GM21576 (cell line): ENCODE measurements at regions not wholly inside any gene's neighbourhood (a gene's known extent, or its start where the extent isn't known, plus 50 kb on each side); places are given as distances from the start of the nearest gene placed in this dataset.

Source experiments
- ATAC-seq: cut with Tn5 transposase; IDR thresholded peaks from one replicate; pipeline ENCODE4 v1.9.1; 2021; ENCODE audit warnings: mild to moderate bottlenecking, moderate library complexity; ENCODE audit not compliant: unreplicated experiment

DNA sequence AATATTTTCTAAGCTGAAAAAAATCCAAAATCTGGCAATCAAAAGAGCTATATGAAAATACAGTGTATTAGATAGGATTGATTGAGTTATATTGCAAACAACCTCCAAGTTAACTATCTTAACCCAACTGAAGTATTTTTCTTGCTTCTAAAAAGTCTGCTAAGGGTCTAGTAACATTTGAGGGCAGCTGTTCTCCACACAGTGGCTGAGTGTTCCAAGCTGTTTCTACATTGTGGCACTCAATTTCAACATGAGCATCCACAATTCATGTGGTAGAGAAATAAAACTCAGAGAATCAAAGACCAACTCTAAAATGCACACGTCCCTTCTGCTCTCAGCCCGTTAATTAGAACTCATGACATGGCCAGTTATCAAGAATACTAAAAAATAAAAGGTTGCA lies 340.0 kb downstream of the C12orf50 start:
- ATAC-seq, result no peak

GRCh38 chr12:87687362-87687761 lies 341.8 kb downstream of the C12orf50 start:
- ATAC-seq, result no peak

- ATAC-seq, result no peak
Observed at GRCh38 chr12:87685696-87686095, 343.5 kb downstream of the C12orf50 start.

DNA sequence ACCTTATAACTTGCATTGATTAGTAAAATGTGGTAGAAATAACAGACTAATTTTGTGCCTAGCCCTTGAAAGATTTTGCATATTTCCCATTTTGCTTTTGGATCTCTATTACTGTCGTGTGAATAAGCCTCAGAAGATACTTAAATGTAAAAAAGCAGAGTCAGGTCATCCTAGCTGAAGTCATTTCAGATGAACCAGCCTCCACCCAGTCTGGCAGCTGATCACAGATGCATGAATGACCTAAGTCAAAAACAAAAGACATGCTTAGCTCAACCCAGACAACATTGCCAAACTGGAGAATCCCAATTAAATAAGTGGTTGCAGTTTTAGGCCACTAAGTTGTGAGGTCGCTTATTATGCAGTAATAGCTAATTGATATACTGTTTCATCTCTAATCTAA lies 349.9 kb downstream of the C12orf50 start:
- no peak for ATAC-seq

- ATAC-seq, result no peak
Observed at GRCh38 chr12:87678453-87678852, 350.7 kb downstream of the C12orf50 start.

DNA sequence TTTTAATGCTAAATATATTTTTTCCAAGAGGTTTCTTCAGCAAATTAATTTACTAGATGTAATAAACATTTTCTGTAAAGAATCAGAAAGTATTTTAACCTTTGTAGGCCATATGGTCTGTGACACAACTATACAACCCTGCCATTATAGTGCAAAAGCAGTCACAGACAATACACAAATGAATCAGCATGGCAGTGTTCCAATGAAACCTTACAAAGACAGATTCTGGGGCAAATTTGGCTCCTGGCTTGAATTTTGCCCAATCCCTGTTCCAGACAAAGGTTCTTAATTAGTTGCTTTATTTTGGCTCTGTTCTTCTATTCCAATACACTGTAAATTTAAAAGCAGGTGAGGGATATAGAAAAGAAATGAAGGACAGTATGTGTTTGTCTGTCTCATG lies 352.5 kb downstream of the C12orf50 start:
- ATAC-seq, result no peak

DNA sequence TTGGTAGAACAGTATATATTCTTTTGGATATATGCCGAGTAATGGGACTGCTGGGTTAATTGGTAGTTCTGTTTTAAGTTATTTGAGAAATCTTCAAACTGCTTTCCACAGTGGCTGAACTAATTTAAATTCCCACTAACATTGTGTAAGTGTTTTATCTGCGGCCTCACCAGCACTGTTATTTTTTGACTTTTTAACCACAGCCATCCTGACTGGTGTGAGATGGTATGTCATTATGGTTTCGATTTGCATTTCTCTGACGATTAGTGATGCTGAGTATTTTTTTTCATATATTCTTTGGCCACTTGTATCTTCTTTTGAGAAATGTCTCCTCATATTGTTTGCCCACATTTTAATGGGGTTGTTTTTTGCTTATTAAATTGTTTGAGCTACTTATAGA lies 357.4 kb downstream of the C12orf50 start:
- ATAC-seq, result no peak

DNA sequence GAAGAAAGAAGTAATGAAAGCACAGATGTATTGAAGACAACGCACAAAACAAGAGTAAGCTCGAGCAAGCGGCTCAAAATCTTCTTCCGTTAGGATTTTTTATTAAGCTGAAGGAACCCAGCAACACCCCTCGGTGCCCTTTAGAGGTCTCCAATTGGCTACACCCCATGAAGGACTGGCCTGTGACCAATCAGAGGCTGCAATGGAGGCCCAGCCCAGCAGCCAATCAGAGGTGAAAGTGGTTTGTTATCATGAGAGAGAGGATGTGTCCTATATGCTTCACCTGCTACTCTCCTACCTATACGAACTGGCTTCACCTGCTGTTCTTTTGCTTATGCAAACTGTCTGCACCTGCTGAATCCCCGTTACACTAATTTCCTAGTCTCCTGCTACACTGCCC lies 358.8 kb downstream of the C12orf50 start:
- no peak for ATAC-seq

GRCh38 chr12:87667378-87667777 lies 361.8 kb downstream of the C12orf50 start:
- ATAC-seq, result no peak

DNA sequence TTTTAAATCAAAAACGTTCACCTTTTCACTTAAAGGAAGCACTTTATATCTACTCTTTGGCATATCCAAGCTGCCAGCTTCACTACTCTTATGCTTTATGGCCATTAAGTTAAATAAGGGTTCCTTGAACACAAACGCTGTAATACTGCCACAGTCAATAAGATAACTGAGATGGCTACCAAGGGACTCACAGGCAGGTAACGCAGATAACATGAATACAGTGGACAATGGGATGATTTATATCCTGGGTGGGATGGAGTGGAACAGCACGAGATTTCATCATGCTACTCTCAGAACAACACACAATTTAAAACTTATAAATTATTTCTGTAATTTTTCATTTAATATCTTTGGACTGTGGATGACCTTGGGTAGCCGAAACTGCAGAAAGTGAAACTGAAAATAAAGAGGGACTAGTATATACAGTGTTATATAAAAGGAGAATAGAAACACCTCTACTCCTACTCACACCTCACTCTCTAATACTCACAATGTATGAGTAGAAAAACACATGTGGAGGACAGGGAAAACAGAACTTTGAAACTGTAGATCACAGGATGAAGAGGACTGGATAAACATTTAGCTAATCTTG lies 367.3 kb downstream of the C12orf50 start:
- ATAC-seq, result peak; percentile 82

DNA sequence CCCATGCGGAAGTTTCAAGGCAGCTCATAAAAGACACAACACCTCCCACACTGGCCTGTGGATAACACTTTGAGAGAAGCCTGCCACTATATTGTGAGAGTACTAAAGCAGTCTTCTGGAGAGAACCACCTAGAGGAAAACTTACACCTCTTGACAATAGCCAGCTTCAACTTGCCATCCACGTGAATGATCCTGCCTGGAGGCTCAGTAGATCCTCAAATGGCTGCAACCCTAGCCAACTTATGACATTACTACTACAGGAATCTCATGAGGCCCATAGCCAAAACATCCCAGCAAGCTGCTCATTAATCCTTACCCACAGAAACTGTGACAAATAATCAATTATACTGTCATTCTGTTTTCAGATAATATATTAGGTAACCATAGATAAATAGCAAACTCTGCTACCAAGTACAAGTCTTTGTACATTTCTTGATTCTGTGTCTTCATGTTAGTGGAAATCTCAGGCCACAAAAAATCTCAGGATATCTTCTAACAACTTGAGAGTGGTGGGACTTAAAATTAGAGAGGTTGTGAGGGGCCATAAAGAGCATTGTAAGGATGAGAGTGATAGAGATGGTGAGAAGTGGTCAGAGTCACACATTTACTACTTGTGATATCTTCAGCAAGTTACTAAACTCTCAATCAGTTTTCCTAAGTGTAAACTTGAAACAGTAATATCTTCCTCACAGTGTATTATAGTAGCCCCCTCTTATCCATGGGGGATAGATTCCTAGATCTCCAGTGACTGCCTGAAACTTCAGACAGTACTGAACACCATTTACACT lies 368.0 kb downstream of the C12orf50 start:
- no peak for ATAC-seq

DNA sequence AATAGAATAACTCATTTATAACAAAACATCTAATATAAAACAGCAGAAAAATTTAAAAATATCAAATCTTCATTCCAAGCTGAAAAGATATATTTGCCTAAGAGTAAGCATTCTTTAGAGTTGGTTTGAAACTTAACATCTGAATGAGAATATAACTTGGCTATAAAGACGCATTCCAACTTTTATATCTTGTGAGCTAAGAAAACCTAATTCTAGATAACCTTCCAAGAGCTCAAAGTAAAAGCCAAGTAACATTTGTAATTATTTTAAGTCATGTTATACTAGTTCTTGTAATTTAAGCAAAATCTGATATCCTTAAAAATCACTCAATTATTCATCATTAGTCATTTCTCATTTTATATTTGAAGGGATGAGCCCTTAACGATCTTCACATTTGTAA lies 368.9 kb downstream of the C12orf50 start:
- ATAC-seq, result no peak

- no peak for ATAC-seq
Observed at GRCh38 chr12:87656311-87656710, 372.9 kb downstream of the C12orf50 start.

GRCh38 chr12:87651670-87652425 lies 377.4 kb downstream of the C12orf50 start:
- no peak for ATAC-seq

DNA sequence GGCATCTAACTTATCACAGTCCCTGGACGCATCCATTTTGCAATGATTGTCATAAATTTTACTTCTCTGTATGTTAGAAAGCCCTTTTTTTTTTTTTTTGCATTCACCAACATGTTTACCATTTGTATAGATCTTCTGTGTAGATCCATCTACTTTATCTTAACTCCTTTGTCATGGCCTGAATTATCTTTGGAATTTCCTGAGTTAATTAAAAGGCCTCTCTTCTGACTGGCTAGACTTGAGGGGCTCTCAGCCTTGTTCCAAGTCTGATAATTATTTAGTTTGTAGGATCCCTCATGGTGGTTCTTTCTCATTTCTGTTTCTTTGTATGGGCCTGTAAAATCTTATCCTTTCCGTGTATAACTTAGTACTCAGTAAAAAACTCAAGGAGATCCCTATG lies 387.0 kb downstream of the C12orf50 start:
- no peak for ATAC-seq

DNA sequence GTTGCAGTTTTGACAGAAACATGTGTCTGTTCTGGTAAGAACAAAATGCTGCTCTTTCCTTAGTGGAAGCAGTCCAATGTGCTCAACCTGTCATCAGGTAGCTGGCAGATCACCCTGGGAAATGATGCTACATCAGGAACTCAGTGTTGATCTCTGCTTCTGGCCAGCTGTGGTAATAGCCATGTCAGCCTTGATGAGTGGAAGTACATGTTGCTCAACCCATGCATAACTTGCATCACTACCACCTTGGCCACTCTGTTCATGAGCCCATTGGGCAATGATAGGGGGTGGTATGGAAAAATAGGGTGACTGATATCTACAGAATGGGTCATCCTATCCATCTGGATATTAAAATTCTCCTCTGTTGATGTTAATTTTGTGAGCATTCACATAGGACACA lies 411.0 kb downstream of the C12orf50 start:
- no peak for ATAC-seq

DNA sequence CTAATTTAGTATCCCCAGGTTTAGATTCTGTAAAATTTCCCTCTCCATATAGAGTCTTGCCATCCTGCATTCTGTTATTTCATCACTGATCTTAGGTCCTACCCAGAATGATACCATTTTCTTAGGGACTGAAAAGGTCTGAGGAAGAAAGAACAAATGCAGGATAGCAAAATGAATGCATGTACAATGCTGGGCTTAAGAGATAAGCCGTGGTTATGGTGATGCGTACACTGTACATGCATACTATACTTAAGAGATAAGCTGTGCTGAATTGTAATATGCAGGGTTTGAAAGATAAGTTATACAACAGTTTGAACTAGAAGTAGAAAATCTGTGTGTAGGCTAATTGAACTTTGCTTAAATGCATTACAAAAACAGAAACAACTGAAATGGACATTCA lies 416.2 kb downstream of the C12orf50 start:
- no peak for ATAC-seq

- no peak for ATAC-seq
Observed at GRCh38 chr12:87608321-87608720, 420.9 kb downstream of the C12orf50 start.

- no peak for ATAC-seq
Observed at GRCh38 chr12:87603727-87604126, 425.5 kb downstream of the C12orf50 start.

DNA sequence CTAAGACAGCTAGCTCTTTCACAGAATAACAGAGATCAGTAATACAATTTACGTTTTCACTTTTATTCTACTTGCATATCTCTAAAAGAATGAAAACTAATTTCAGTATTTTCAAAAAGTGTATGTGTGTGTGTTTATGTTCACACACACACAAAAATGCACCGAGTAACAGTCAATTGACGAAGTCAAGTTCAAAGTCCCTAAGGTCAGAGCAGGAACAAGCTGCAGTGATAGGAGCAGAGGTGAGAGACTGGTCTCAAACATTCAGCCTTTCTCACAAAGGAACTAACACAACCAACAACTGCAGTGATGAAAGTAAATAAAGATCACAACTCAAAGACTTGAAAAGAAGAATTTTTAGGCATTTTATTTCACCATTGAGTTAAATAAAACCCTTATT lies 429.7 kb downstream of the C12orf50 start:
- ATAC-seq, result no peak

DNA sequence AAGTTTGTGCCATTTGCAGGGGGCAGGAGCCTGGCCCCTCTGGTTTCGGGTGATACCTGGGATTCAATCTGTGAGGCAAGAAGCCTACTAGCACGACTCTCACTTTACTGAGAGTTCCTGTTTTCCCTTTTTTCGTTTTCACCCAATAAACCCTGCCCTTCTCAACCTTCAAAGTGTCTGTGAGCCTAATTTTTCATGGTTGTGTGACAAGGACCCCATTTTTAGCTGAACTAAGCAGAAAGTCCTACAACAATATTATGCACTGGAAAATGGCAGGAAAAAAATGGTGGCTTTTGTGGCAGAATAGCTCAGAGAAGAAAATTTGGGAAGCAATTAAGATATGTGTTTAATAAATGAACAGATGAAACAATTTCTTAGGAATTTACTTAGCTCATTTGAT lies 432.1 kb downstream of the C12orf50 start:
- no peak for ATAC-seq

GRCh38 chr12:87596636-87597035 lies 432.6 kb downstream of the C12orf50 start:
- no peak for ATAC-seq
